CD4-positive, alpha-beta T cell (primary cell): ENCODE measurements at regions not wholly inside any gene's neighbourhood (a gene's known extent, or its start where the extent isn't known, plus 50 kb on each side); places are given as distances from the start of the nearest gene placed in this dataset.

ENCODE experiments used
- ATAC-seq: fragments of 200-7000 bp; cut with Tn5 transposase; one replicate; pipeline ENCODE4 v1.10.0; 2022; ENCODE audit warnings: mild to moderate bottlenecking; ENCODE audit not compliant: poor library complexity
- CTCF ChIA-PET: fragments of 350-600 bp; sonication (Branson Sonifier 250); formaldehyde crosslinking; loops from one replicate; lab custom pipeline; 2021; ENCODE audit warnings: antibody characterized with exemption, inconsistent platforms; lab: Charles Lee
- POLR2A ChIA-PET: fragments of 350-600 bp; sonication (Branson Sonifier 250); formaldehyde crosslinking; loops from one replicate; lab custom pipeline; 2021; ENCODE audit warnings: antibody characterized with exemption, inconsistent platforms; lab: Charles Lee
- DNase-seq, 14 experiments: peaks; one replicate each; pipeline ENCODE4 v3.0.0-alpha.2; 2013 to 2020; ENCODE audit warnings: mixed read lengths in 2 of 14
- H3K27ac ChIP-seq, 2 donors: one replicate each; pipeline versions ENCODE4 v1.5.1 to v1.7.0; 2013; ENCODE audit warnings: low read length in 2 of 2, low read depth in 1 of 2, mild to moderate bottlenecking in 1 of 2
- H3K27me3 ChIP-seq, 2 experiments: 1 replicate in 1 of 2; 2 replicates in 1 of 2; pipeline versions ENCODE4 v1.6.1 to v1.7.0; 2013; ENCODE audit warnings: low read length in 2 of 2, control low read depth in 1 of 2, mild to moderate bottlenecking in 1 of 2, moderate library complexity in 1 of 2; ENCODE audit not compliant: insufficient read depth in 2 of 2, control insufficient read depth in 1 of 2
- H3K36me3 ChIP-seq: one replicate; pipeline ENCODE4 v1.6.1; 2013; ENCODE audit warnings: low read length, control low read depth; ENCODE audit not compliant: insufficient read depth
- H3K4me1 ChIP-seq: one replicate; pipeline ENCODE4 v1.6.1; 2013; ENCODE audit warnings: low read length, control low read depth; ENCODE audit not compliant: insufficient read depth
- H3K4me3 ChIP-seq: one replicate; pipeline ENCODE4 v1.5.1; 2013; ENCODE audit warnings: mild to moderate bottlenecking, low read length, moderate library complexity
- H3K9me3 ChIP-seq, 2 experiments: 1 replicate in 1 of 2; 2 replicates in 1 of 2; pipeline versions ENCODE4 v1.6.1 to v1.7.0; 2013; ENCODE audit warnings: low read length in 2 of 2, mild to moderate bottlenecking in 2 of 2, control low read depth in 1 of 2, moderate library complexity in 1 of 2; ENCODE audit not compliant: control insufficient read depth in 1 of 2, insufficient read depth in 1 of 2
- H3K27ac Mint-ChIP-seq: one replicate; pipeline ENCODE4 v1.8.0; 2020; ENCODE audit warnings: mixed read lengths
- H3K27me3 Mint-ChIP-seq: one replicate; pipeline ENCODE4 v1.8.0; 2021; ENCODE audit warnings: mixed read lengths
- H3K36me3 Mint-ChIP-seq: one replicate; pipeline ENCODE4 v1.8.0; 2021; ENCODE audit warnings: low read depth, mixed read lengths
- H3K4me1 Mint-ChIP-seq: one replicate; pipeline ENCODE4 v1.8.0; 2021; ENCODE audit warnings: low read depth, mixed read lengths
- H3K4me3 Mint-ChIP-seq: one replicate; pipeline ENCODE4 v1.8.0; 2020; ENCODE audit warnings: mild to moderate bottlenecking, mixed read lengths
- H3K9me3 Mint-ChIP-seq: one replicate; pipeline ENCODE4 v1.8.0; 2020; ENCODE audit warnings: mixed read lengths
- intact Hi-C, 2 experiments: fragments of 100-400 bp; cut with DNase I in 1 of 2; cut with micrococcal nuclease in 1 of 2; formaldehyde crosslinking; loops; one replicate each; pipeline versions ENCODE4 v1.15.1 to v1.9.0; 2023 to 2025; cut with DNase I, micrococcal nuclease
- TF ChIP-seq, protein P1 (sequence below): fragments of 200-600 bp; IDR thresholded peaks from one replicate; pipeline ENCODE4 v1.8.0; 2022; ENCODE audit warnings: antibody characterized with exemption, mild to moderate bottlenecking

DNA sequence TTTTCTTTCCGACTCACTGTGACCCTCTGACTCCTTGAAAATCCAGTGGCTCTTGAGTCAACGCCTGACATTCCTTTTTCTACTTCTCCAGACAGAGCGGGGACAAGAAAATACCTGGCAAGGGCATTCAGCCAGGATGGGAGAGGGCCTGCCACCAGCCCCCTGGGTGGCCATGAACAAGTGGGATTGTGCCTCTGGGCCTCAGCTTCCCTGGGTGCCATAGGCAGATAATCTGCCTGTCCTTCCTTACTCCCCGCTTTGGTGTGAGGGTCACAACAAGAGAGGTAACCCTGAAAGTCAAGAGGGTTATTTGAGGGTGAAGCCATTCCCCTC is 613.9 kb upstream of the CADM1 start:
- H3K27me3 ChIP-seq: no peaks in the 10 kb centered on the region
- H3K4me1 Mint-ChIP-seq: no peaks in the 10 kb centered on the region
- DNase-seq (no peak), ATAC-seq (no peak)
- no peaks in the 10 kb centered on the region for H3K4me1 ChIP-seq
- peaks cover 4% of the 10 kb centered on the region for H3K27me3 Mint-ChIP-seq
- TF ChIP-seq, protein P1, sequence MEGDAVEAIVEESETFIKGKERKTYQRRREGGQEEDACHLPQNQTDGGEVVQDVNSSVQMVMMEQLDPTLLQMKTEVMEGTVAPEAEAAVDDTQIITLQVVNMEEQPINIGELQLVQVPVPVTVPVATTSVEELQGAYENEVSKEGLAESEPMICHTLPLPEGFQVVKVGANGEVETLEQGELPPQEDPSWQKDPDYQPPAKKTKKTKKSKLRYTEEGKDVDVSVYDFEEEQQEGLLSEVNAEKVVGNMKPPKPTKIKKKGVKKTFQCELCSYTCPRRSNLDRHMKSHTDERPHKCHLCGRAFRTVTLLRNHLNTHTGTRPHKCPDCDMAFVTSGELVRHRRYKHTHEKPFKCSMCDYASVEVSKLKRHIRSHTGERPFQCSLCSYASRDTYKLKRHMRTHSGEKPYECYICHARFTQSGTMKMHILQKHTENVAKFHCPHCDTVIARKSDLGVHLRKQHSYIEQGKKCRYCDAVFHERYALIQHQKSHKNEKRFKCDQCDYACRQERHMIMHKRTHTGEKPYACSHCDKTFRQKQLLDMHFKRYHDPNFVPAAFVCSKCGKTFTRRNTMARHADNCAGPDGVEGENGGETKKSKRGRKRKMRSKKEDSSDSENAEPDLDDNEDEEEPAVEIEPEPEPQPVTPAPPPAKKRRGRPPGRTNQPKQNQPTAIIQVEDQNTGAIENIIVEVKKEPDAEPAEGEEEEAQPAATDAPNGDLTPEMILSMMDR: no peak
- no peak overlapping the region for H3K27ac ChIP-seq
- H3K4me3 ChIP-seq: no peak overlapping the region
- no peaks in the 10 kb centered on the region for H3K36me3 ChIP-seq
- no peaks in the 10 kb centered on the region for H3K36me3 Mint-ChIP-seq
- H3K4me3 Mint-ChIP-seq: no peak overlapping the region
- ChIA-PET CTCF (no interaction called here), POLR2A (no interaction called here)
- intact Hi-C loops: no loop called here
- H3K9me3 ChIP-seq: peaks cover 3 to 12% of the 10 kb centered on the region in 2 experiments
- no peak overlapping the region for H3K27ac Mint-ChIP-seq
- H3K9me3 Mint-ChIP-seq: peaks cover 8% of the 10 kb centered on the region

- Mint-ChIP-seq H3K27me3 (peaks cover 4% of the 10 kb centered on the region), H3K4me3 (no peak overlapping the region), H3K27ac (no peak overlapping the region), H3K36me3 (no peaks in the 10 kb centered on the region), H3K9me3 (peaks cover 8% of the 10 kb centered on the region), H3K4me1 (no peaks in the 10 kb centered on the region)
- Histone ChIP-seq H3K9me3 (peaks cover 4 to 12% of the 10 kb centered on the region in 2 experiments), H3K4me1 (no peaks in the 10 kb centered on the region), H3K36me3 (no peaks in the 10 kb centered on the region), H3K4me3 (no peak overlapping the region), H3K27me3 (no peaks in the 10 kb centered on the region), H3K27ac (no peak overlapping the region)
- ATAC-seq (no peak), DNase-seq (no peak)
- intact Hi-C loops: no loop called here
- ChIA-PET CTCF (no interaction called here), POLR2A (no interaction called here)
- TF ChIP-seq, protein P1: no peak
These were observed 613.3 kb upstream of the CADM1 start for GRCh38 chr11:116117331-116118137.

DNA sequence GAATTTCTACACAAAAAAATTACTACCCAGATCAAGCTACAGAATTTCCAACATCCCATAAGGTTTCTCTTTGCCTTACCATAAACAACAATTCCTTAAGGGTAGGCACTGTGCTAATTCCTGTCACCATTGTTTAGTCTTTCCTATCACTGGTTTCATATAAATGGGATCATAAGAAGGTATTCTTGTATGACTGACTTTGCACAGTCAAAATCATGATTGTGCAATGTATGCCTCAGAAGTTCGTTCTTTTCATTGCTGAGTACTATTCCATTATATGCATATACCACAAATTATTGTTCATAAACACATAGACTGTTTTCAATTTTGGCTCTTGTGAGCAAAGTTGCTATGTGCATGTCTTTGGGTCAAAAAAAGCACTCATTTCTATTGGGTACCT is 611.6 kb upstream of the CADM1 start:
- no peaks in the 10 kb centered on the region for H3K27me3 ChIP-seq
- no peak overlapping the region for H3K27ac ChIP-seq
- Mint-ChIP-seq H3K27ac (no peak overlapping the region), H3K9me3 (peaks cover 8% of the 10 kb centered on the region), H3K36me3 (no peaks in the 10 kb centered on the region), H3K27me3 (peaks cover 4% of the 10 kb centered on the region), H3K4me1 (no peaks in the 10 kb centered on the region), H3K4me3 (no peak overlapping the region)
- ATAC-seq (no peak), DNase-seq (no peak)
- TF ChIP-seq, protein P1: no peak
- ChIA-PET POLR2A (no interaction called here), CTCF (no interaction called here)
- no peak overlapping the region for H3K4me3 ChIP-seq
- intact Hi-C loops: no loop called here
- H3K36me3 ChIP-seq: no peaks in the 10 kb centered on the region
- H3K4me1 ChIP-seq: no peaks in the 10 kb centered on the region
- H3K9me3 ChIP-seq: peaks cover 4 to 16% of the 10 kb centered on the region in 2 experiments
